ENCODE measurements at regions not wholly inside any gene's neighbourhood (a gene's known extent, or its start where the extent isn't known, plus 50 kb on each side); places are given as distances from the start of the nearest gene placed in this dataset.

DNA sequence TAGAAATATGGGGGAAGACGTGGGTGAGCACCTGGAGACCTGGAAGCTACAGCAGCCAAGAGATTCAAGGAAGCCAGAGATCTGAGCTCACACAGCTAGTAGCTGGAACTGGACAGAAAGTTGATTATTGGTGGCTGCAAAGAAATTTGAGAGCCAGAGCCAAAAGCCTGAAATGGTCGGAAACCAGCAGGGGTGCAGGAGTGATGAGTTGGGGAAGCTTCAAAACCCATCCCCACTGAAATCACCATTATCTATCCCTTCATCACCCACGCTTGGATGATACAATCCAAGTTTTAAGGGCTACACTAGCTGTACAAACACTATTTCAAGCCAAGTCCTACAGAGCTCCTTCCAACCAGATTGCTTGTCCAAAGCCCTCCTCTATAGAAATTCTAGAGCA lies 296.1 kb upstream of the NEBL start:
- TF ChIP-seq FOS (IDR thresholded peaks at IDR 0.05; ENCODE audit: borderline replicate concordance, extremely low read depth, insufficient read length) (no peak), ZNF24 (IDR thresholded peaks at IDR 0.05) (no peak)
- TF ChIP-seq, protein P1, sequence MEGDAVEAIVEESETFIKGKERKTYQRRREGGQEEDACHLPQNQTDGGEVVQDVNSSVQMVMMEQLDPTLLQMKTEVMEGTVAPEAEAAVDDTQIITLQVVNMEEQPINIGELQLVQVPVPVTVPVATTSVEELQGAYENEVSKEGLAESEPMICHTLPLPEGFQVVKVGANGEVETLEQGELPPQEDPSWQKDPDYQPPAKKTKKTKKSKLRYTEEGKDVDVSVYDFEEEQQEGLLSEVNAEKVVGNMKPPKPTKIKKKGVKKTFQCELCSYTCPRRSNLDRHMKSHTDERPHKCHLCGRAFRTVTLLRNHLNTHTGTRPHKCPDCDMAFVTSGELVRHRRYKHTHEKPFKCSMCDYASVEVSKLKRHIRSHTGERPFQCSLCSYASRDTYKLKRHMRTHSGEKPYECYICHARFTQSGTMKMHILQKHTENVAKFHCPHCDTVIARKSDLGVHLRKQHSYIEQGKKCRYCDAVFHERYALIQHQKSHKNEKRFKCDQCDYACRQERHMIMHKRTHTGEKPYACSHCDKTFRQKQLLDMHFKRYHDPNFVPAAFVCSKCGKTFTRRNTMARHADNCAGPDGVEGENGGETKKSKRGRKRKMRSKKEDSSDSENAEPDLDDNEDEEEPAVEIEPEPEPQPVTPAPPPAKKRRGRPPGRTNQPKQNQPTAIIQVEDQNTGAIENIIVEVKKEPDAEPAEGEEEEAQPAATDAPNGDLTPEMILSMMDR (IDR thresholded peaks at IDR 0.05 in 2 of 3, conservative IDR thresholded peaks at IDR 0.05 in 1 of 3; ENCODE audit: control insufficient read depth in 2 of 3, extremely low read depth in 1 of 3, insufficient read depth in 1 of 3, low read depth in 3 of 3, low read length in 3 of 3): no peak
